ENCODE measurements at regions not wholly inside any gene's neighbourhood (a gene's known extent, or its start where the extent isn't known, plus 50 kb on each side); places are given as distances from the start of the nearest gene placed in this dataset.

GRCh38 chr14:21874946-21875345 lies 201.3 kb upstream of the OR4E1 start:
- H2AFZ ChIP-seq (ENCODE audit: low read length), result no peak overlapping the region
- H3K9ac ChIP-seq (ENCODE audit: insufficient read depth, low read depth, low read length), result no peak overlapping the region
- ChIA-PET CTCF (ENCODE audit: low intra/inter-chr PET ratio, low total read pairs) (no interaction called here), POLR2A (no interaction called here)
- TF ChIP-seq PPARG (CRISPR knock-in tag; conservative IDR thresholded peaks at IDR 0.05), result no peak
- DNase-seq (ENCODE audit: low spot score) (no peak), ATAC-seq (no peak), FAIRE-seq (no peak)
- H4K20me1 ChIP-seq (ENCODE audit: insufficient read depth, low read length), result no peaks in the 10 kb centered on the region
- in situ Hi-C loops (cut with HindIII; ENCODE audit: extremely low pct_ligation_motif_present, low pct_unique_long_range_greater_than_20kb), result no loop called here
- intact Hi-C loops (cut with micrococcal nuclease; ENCODE audit: unreplicated experiment), result no loop called here
- no peaks in the 10 kb centered on the region for H3K9me3 ChIP-seq (ENCODE audit: low read length)
- no peaks in the 10 kb centered on the region for H3K4me1 ChIP-seq (ENCODE audit: insufficient read depth, low read length)
- 0% methylated on average over 1 of the region's 1 CpG for WGBS (ENCODE audit: low lambda C conversion rate)
- no peak overlapping the region for H3K4me2 ChIP-seq (ENCODE audit: low read depth, low read length)
- H3K36me3 ChIP-seq (replicated peaks in 1 of 2; ENCODE audit: control insufficient read depth in 1 of 2, insufficient read depth in 2 of 2, low read length in 2 of 2), result no peaks in the 10 kb centered on the region
- H3K27me3 ChIP-seq (ENCODE audit: control insufficient read depth in 1 of 2, insufficient read depth in 2 of 2, low read length in 2 of 2), result no peaks in the 10 kb centered on the region
- H3K79me2 ChIP-seq (ENCODE audit: insufficient read depth, low read length), result no peaks in the 10 kb centered on the region
- no peak overlapping the region for H3K27ac ChIP-seq (ENCODE audit: extremely low read length, insufficient read depth, low read length)
- no peak overlapping the region for H3K4me3 ChIP-seq (replicated peaks in 1 of 3; ENCODE audit: insufficient read depth in 1 of 3, low read depth in 2 of 3, low read length in 3 of 3)
- no TSS peak for BruUV-seq (replicated peaks)

GRCh38 chr14:21874167-21874566 lies 200.5 kb upstream of the OR4E1 start:
- Histone ChIP-seq H3K27me3 (ENCODE audit: control insufficient read depth in 1 of 2, insufficient read depth in 2 of 2, low read length in 2 of 2) (no peaks in the 10 kb centered on the region; a peak in 1 of 5 replicates), H3K36me3 (replicated peaks in 1 of 2; ENCODE audit: control insufficient read depth in 1 of 2, insufficient read depth in 2 of 2, low read length in 2 of 2) (no peaks in the 10 kb centered on the region), H3K4me1 (ENCODE audit: insufficient read depth, low read length) (no peaks in the 10 kb centered on the region), H3K4me3 (replicated peaks in 1 of 3; ENCODE audit: insufficient read depth in 1 of 3, low read depth in 2 of 3, low read length in 3 of 3) (no peak overlapping the region), H3K27ac (ENCODE audit: extremely low read length, insufficient read depth, low read length) (no peak overlapping the region), H4K20me1 (ENCODE audit: insufficient read depth, low read length) (no peaks in the 10 kb centered on the region), H3K4me2 (ENCODE audit: low read depth, low read length) (no peak overlapping the region), H2AFZ (ENCODE audit: low read length) (no peak overlapping the region), H3K79me2 (ENCODE audit: insufficient read depth, low read length) (no peaks in the 10 kb centered on the region), H3K9me3 (ENCODE audit: low read length) (no peaks in the 10 kb centered on the region), H3K9ac (ENCODE audit: insufficient read depth, low read depth, low read length) (no peak overlapping the region)
- no peak for DNase-seq (ENCODE audit: low spot score)
- intact Hi-C loops (cut with micrococcal nuclease; ENCODE audit: unreplicated experiment) (no loop called here), in situ Hi-C loops (cut with HindIII; ENCODE audit: extremely low pct_ligation_motif_present, low pct_unique_long_range_greater_than_20kb) (no loop called here)
- no peak for ATAC-seq
- under 1% methylated on average over 3 of the region's 3 CpGs for whole genome bisulfite sequencing (ENCODE audit: low lambda C conversion rate)
- no peak for FAIRE-seq
- ChIA-PET CTCF (ENCODE audit: low intra/inter-chr PET ratio, low total read pairs) (no interaction called here), POLR2A (no interaction called here)
- no TSS peak for BruUV-seq (replicated peaks)
- TF ChIP-seq ZNF589 (CRISPR knock-in tag; conservative IDR thresholded peaks at IDR 0.05) (no peak), ZNF414 (CRISPR knock-in tag; IDR thresholded peaks at IDR 0.05) (no peak), KAT2B (IDR thresholded peaks at IDR 0.05; ENCODE audit: borderline replicate concordance, low read depth, low read length) (no peak), ZNF260 (CRISPR knock-in tag; IDR thresholded peaks at IDR 0.05; ENCODE audit: borderline replicate concordance, low read depth) (no peak), ZNF276 (CRISPR knock-in tag; IDR thresholded peaks at IDR 0.05; ENCODE audit: low read depth) (no peak), IRF2 (CRISPR knock-in tag; IDR thresholded peaks at IDR 0.05) (no peak), TIGD3 (CRISPR knock-in tag; IDR thresholded peaks at IDR 0.05; ENCODE audit: borderline replicate concordance) (no peak), NFRKB (IDR thresholded peaks at IDR 0.05) (no peak), ZNF367 (CRISPR knock-in tag; IDR thresholded peaks at IDR 0.05; ENCODE audit: borderline replicate concordance) (no peak), MEIS1 (CRISPR knock-in tag; IDR thresholded peaks at IDR 0.05; ENCODE audit: borderline replicate concordance) (no peak), ZNF446 (CRISPR knock-in tag; IDR thresholded peaks at IDR 0.05) (no peak), ZNF530 (CRISPR knock-in tag; IDR thresholded peaks at IDR 0.05; ENCODE audit: low read depth) (no peak)

All from HepG2 (cell line).